Activated CD4-positive, alpha-beta T cell treated with anti-CD3 and anti-CD28 coated beads for 4 hours (primary cell): ENCODE measurements at regions not wholly inside any gene's neighbourhood (a gene's known extent, or its start where the extent isn't known, plus 50 kb on each side); places are given as distances from the start of the nearest gene placed in this dataset.
"Not testable (repeated sequence)": the region's sequence is repeated elsewhere in the genome, so short reads cannot be mapped to it uniquely, and the experiment has no call there.

ENCODE experiments used
- DNase-seq, 2 donors: peaks; one replicate each; pipeline ENCODE4 v3.0.0-alpha.2; 2020

DNA sequence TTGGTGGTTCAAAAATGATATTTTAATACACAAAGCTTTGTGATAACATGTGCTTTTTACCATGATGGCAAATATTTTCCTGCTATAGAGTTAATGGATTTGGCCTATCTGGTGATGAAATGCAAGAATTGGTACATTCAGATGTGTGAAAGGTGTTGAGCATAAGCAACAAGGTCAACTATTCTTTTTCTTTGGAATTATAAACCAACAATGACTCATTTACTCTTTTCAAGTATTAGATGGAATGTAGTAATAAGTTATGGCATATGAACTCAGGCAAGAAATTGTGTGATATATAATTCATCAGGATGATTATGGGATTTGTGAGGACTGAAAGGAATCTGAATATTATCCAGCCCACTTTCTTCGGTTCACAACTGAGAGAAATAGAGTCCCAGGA is 471.4 kb downstream of the ETNK1 start:
- no peak for DNase-seq

DNA sequence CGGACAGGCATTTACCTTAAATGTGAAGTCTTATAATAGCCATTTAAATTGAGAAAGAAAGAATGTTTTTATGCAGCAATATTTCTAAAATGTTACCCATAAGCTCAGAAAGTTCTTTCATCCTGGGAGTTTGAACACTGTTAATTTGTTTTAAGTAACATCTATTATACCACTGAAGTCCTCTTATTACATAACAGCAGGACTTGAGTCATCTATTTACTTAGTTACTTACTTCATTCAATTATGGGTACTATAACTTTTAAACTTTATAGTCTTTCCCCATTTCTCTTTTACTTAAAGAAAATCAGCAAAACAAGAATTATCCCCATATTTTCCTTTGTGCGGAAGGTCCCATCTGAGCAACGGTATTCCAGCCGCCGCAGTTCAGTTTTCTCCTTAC is 473.1 kb downstream of the ETNK1 start:
- no peak for DNase-seq

DNA sequence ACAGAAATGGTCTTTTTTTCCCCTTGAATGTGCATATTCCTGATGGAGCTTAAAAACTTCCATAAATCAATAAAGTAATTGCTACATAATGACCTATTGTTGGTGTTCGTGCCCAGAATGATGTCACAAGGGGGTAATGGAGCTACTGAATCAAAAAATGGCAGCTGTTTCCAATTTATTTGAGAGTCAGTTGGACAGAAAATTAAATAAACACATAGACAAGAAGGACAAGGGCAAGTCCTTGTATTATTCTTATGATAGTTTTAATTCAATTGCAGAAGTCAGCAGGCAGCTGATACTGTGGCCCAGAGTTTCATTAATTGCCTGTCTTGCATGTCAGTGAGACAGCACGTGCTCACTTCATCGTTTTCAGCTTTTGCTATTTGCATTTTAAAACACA is 473.5 kb downstream of the ETNK1 start:
- no peak for DNase-seq

- no peak for DNase-seq
These were observed 474.1 kb downstream of the ETNK1 start for GRCh38 chr12:23099104-23099503.

GRCh38 chr12:23099604-23100003 is 474.6 kb downstream of the ETNK1 start:
- DNase-seq, result no peak

DNA sequence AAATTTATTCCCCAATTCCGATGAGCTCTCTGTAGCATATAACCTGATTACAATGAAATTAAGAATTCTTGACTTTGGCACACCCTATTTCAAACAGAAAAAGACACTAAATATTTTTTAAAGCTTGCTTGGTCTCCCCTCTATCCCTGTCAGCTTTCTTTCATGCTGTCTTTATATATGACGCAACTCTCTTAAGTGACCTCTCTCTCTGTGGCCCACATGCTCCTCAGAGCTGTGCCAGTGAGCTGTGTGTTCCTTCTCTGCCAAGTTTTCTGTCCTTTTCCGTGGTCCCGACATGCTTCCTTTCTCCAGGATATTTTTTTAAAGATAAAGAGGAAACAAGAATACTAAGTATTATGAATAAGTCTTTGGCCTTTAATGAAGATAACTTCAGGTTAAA is 484.0 kb downstream of the ETNK1 start:
- DNase-seq, result no peak

GRCh38 chr12:23113781-23114180 is 488.8 kb downstream of the ETNK1 start:
- no peak for DNase-seq

- DNase-seq, result no peak
These were observed 491.0 kb downstream of the ETNK1 start for GRCh38 chr12:23115984-23116383.

- DNase-seq, result no peak
These were observed 501.8 kb downstream of the ETNK1 start for GRCh38 chr12:23126794-23127193.

DNA sequence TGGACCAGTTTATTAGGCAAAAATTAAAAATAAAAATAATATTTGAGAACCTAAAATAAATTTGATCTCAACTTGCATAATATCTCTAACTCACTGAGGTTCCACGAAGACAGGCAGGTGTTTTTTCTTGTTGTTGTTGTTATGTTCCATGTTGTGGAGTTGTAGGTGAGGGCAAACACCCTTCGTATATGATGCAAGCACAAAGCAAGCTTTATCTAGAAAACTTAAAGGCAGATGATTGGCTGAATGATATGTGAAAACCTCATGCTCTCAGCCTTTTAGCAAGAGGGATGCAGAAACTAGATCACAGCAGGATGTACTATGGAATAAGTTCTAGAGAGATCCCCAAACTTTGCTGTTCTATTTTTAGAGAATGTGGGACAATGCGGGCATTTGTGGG is 502.7 kb downstream of the ETNK1 start:
- no peak for DNase-seq

- DNase-seq, result no peak
These were observed 503.5 kb downstream of the ETNK1 start for GRCh38 chr12:23128462-23128861.

DNA sequence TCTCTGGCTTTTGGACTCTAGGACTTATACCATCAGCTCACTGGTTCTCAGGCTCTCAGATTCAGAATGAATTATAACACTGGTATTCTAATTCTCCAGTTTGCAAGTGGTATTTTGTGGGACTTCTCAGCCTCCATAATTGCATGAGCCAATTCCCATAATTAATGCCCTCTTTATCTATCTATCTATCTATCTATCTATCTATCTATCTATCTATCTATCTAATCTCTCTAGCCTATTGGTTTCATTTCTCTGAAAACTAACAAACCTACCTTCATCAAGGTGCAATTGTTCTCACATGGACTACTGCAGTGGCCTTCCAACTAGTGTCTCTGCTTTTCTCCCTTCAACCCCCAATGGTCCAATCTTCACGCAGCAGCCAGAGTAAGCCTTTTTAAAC is 507.4 kb downstream of the ETNK1 start:
- no peak for DNase-seq

DNA sequence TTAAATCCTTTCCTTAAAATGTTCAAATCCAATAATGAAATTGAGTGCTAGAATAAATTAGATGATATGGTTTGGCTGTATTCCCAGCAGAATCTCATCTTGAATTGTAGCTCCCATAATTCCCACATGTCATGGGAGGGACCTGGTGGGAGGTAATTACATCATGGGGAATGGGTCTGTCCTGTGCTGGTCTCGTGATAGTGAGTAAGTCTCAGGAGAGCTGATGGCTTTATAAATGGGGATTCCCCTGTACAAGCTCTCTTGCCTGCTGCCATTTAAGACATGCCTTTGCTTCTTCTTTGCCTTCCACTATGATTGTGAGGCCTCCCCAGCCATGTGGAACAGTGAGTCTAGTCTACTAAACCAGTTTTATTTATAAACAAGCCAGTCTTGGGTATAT is 508.5 kb downstream of the ETNK1 start:
- no peak for DNase-seq

GRCh38 chr12:23139026-23139425 is 514.1 kb downstream of the ETNK1 start:
- DNase-seq, result no peak

GRCh38 chr12:23140710-23141109 is 515.7 kb downstream of the ETNK1 start:
- no peak for DNase-seq

- DNase-seq, result no peak
These were observed 516.4 kb downstream of the ETNK1 start for GRCh38 chr12:23141335-23141734.

- not testable (repeated sequence) for DNase-seq
These were observed 521.1 kb downstream of the ETNK1 start for GRCh38 chr12:23146070-23146469.

- DNase-seq, result no peak
These were observed 543.5 kb downstream of the ETNK1 start for GRCh38 chr12:23168459-23168858.

- DNase-seq, result no peak
These were observed 544.2 kb downstream of the ETNK1 start for GRCh38 chr12:23169012-23169695.

- no peak for DNase-seq
These were observed 544.7 kb downstream of the ETNK1 start for GRCh38 chr12:23169696-23170013.

DNA sequence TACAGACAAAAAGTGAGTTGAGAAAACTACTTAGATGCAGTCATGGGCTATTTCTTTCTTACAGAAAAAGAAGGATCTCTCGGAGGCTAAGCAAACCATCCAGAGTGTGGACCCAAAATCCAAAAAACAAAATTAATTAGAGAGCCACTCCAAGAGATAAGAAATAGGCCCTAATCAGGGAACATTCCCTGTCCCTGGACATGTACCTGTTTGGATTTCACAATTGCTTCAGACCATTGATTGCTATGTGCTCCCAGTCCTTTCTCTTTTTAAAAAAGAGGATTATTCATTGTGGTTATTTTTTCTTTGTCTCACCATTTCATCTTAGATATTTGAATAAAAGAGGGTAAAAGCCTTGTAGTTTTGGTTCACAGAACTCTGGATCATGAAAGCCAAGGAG is 549.9 kb downstream of the ETNK1 start:
- DNase-seq, result no peak

GRCh38 chr12:23185346-23185745 is 560.4 kb downstream of the ETNK1 start:
- DNase-seq, result no peak

GRCh38 chr12:23186950-23187349 is 562.0 kb downstream of the ETNK1 start:
- DNase-seq, result no peak

GRCh38 chr12:23193552-23193951 is 568.6 kb downstream of the ETNK1 start:
- DNase-seq, result no peak

GRCh38 chr12:23197266-23197665 is 572.3 kb downstream of the ETNK1 start:
- no peak for DNase-seq

DNA sequence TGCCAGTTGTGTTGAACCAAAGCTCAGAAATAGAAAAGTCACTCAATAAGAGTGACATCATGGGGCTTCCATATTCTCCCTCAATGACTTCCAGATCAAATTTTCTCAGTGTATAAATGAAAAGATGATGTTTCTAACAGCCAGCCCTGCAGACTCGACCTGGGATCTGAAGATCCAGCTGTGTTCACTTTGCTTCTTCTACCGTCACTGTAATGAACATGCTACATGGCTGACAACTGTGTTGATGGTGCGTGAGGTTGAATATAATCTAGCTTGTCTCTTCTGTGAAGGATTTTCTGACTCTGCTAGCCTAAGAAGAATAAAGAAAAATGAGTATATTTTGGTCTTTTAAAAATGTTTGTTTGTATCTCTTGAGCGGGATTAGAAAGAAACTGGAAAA is 577.8 kb downstream of the ETNK1 start:
- DNase-seq, result no peak
